HCT116 (cell line): ENCODE measurements at regions not wholly inside any gene's neighbourhood (a gene's known extent, or its start where the extent isn't known, plus 50 kb on each side); places are given as distances from the start of the nearest gene placed in this dataset.

Experiments
- EZH2 ChIP-seq: fragments of 200-600 bp; sonication (generic); IDR thresholded peaks from 2 replicates; pipeline ENCODE4 v1.6.1; 2017; ENCODE audit warnings: antibody characterized with exemption, mixed run types
- FOSL1 ChIP-seq: IDR thresholded peaks from 2 replicates; pipeline ENCODE4 v1.6.1; 2012; ENCODE audit warnings: low read depth
- JUND ChIP-seq: IDR thresholded peaks from 2 replicates; pipeline ENCODE4 v1.6.1; 2012
- POLR2A ChIP-seq: IDR thresholded peaks from 2 replicates; pipeline ENCODE4 v1.7.0; 2011; ENCODE audit warnings: borderline replicate concordance; ENCODE audit not compliant: insufficient read depth, insufficient read length; ENCODE audit errors: extremely low read depth
- POLR2AphosphoS5 ChIP-seq: IDR thresholded peaks from 2 replicates; pipeline ENCODE4 v1.6.1; 2011; ENCODE audit warnings: mild to moderate bottlenecking, low read depth, low read length, moderate library complexity
- SP1 ChIP-seq: IDR thresholded peaks from 2 replicates; pipeline ENCODE4 v1.6.1; 2012; ENCODE audit warnings: low read depth
- YY1 ChIP-seq: IDR thresholded peaks from 2 replicates; pipeline ENCODE4 v1.6.1; 2011; ENCODE audit warnings: low read length, low read depth, moderate library complexity, mild to moderate bottlenecking; ENCODE audit not compliant: insufficient replicate concordance; ENCODE audit errors: extremely low read depth
- TF ChIP-seq, protein P1 (sequence below), 3 experiments: fragments of 200-600 bp in 1 of 3; sonication (generic) in 1 of 3; IDR thresholded peaks in 2 of 3; conservative IDR thresholded peaks in 1 of 3; 2 replicates each; pipeline ENCODE4 v1.5.1; 2012 to 2017; ENCODE audit warnings: low read depth in 2 of 3, low read length in 2 of 3, antibody characterized with exemption in 1 of 3, borderline replicate concordance in 1 of 3, control low read depth in 1 of 3, mild to moderate bottlenecking in 1 of 3, mixed read lengths in 1 of 3, mixed run types in 1 of 3, moderate library complexity in 1 of 3; ENCODE audit not compliant: insufficient read depth in 1 of 3
- TF ChIP-seq, protein P2 (sequence below): IDR thresholded peaks from 2 replicates; pipeline ENCODE4 v1.6.1; 2012; ENCODE audit warnings: low read depth
- TF ChIP-seq, protein P3 (sequence below): IDR thresholded peaks from 2 replicates; pipeline ENCODE4 v1.6.1; 2012

DNA sequence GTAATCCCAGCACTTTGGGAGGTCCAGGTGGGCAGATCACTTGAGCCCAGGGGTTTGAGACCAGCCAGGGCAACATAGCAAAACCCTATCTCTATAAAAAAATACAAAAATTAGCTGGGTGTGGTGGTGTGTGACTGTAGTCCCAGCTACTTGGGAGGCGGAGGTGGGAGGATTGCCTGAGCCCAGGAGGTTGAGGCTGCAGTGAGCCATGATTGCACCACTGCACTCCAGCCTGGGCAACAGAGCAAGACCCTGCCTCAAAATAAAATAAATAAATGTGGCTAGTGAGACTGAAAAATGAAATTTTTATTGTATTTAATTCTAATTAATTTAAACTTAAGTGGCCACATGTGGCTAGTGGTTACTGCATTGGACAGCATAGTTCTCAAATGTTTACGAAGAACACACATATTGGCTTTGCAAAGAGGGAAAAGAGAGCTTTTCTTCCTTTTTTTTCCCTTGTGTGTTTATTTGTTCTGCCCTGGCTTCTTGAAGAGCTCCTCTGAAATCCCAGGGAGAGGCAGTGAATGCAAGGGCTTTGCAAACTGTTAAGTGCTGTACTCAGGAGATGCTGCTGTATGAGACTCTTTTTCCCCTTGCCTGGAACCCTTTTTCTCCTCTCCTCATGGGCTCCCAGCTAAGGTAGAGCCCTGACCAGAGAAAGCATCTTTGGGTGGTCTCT, 59.0 kb upstream of the RPL11 start:
- TF ChIP-seq POLR2A, result no peak
- TF ChIP-seq, protein P1, sequence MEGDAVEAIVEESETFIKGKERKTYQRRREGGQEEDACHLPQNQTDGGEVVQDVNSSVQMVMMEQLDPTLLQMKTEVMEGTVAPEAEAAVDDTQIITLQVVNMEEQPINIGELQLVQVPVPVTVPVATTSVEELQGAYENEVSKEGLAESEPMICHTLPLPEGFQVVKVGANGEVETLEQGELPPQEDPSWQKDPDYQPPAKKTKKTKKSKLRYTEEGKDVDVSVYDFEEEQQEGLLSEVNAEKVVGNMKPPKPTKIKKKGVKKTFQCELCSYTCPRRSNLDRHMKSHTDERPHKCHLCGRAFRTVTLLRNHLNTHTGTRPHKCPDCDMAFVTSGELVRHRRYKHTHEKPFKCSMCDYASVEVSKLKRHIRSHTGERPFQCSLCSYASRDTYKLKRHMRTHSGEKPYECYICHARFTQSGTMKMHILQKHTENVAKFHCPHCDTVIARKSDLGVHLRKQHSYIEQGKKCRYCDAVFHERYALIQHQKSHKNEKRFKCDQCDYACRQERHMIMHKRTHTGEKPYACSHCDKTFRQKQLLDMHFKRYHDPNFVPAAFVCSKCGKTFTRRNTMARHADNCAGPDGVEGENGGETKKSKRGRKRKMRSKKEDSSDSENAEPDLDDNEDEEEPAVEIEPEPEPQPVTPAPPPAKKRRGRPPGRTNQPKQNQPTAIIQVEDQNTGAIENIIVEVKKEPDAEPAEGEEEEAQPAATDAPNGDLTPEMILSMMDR (IDR thresholded peaks at IDR 0.05 in 2 of 3, conservative IDR thresholded peaks at IDR 0.05 in 1 of 3; ENCODE audit: borderline replicate concordance in 1 of 3, insufficient read depth in 1 of 3, low read depth in 2 of 3, low read length in 2 of 3), result no peak
- TF ChIP-seq, protein P2, sequence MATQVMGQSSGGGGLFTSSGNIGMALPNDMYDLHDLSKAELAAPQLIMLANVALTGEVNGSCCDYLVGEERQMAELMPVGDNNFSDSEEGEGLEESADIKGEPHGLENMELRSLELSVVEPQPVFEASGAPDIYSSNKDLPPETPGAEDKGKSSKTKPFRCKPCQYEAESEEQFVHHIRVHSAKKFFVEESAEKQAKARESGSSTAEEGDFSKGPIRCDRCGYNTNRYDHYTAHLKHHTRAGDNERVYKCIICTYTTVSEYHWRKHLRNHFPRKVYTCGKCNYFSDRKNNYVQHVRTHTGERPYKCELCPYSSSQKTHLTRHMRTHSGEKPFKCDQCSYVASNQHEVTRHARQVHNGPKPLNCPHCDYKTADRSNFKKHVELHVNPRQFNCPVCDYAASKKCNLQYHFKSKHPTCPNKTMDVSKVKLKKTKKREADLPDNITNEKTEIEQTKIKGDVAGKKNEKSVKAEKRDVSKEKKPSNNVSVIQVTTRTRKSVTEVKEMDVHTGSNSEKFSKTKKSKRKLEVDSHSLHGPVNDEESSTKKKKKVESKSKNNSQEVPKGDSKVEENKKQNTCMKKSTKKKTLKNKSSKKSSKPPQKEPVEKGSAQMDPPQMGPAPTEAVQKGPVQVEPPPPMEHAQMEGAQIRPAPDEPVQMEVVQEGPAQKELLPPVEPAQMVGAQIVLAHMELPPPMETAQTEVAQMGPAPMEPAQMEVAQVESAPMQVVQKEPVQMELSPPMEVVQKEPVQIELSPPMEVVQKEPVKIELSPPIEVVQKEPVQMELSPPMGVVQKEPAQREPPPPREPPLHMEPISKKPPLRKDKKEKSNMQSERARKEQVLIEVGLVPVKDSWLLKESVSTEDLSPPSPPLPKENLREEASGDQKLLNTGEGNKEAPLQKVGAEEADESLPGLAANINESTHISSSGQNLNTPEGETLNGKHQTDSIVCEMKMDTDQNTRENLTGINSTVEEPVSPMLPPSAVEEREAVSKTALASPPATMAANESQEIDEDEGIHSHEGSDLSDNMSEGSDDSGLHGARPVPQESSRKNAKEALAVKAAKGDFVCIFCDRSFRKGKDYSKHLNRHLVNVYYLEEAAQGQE, result no peak
- no peak for TF ChIP-seq EZH2
- TF ChIP-seq FOSL1, result no peak
- TF ChIP-seq POLR2AphosphoS5, result no peak
- no peak for TF ChIP-seq YY1
- TF ChIP-seq, protein P3, sequence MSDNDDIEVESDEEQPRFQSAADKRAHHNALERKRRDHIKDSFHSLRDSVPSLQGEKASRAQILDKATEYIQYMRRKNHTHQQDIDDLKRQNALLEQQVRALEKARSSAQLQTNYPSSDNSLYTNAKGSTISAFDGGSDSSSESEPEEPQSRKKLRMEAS, result no peak
- TF ChIP-seq JUND, result no peak
- TF ChIP-seq SP1, result no peak
